MM.1S (cell line): ENCODE measurements at regions not wholly inside any gene's neighbourhood (a gene's known extent, or its start where the extent isn't known, plus 50 kb on each side); places are given as distances from the start of the nearest gene placed in this dataset.

Experiments
- EZH2 ChIP-seq: fragments of 300-600 bp; sonication (generic); optimal IDR thresholded peaks from 2 replicates; pipeline ENCODE3; 2017; ENCODE audit warnings: low read depth, mild to moderate bottlenecking, antibody characterized with exemption, low read length, mixed read lengths
- TF ChIP-seq, protein P1 (sequence below): fragments of 300-600 bp; sonication (generic); IDR thresholded peaks from 2 replicates; pipeline ENCODE4 v1.5.1; 2016; ENCODE audit warnings: antibody characterized with exemption, low read length, mixed read lengths

DNA sequence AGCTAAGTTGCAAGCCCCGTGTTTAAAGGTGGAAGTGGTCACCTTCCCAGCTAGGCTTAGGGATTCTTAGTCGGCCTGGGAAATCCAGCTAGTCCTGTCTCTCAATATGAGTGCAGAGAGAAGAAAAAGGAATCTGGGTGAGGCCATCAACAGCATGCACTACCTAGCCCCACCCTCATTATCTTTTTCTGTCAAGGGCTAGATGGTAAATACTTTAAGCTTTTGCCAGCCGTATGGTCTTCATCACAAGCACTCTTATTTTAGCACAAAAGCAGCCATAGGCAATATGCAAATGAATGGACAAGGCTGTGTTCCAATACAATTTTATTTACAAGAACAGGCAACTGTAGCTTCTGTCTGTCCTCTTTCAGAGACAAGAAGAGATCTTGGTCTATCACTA, 282.9 kb downstream of the ZNF674 start:
- TF ChIP-seq, protein P1, sequence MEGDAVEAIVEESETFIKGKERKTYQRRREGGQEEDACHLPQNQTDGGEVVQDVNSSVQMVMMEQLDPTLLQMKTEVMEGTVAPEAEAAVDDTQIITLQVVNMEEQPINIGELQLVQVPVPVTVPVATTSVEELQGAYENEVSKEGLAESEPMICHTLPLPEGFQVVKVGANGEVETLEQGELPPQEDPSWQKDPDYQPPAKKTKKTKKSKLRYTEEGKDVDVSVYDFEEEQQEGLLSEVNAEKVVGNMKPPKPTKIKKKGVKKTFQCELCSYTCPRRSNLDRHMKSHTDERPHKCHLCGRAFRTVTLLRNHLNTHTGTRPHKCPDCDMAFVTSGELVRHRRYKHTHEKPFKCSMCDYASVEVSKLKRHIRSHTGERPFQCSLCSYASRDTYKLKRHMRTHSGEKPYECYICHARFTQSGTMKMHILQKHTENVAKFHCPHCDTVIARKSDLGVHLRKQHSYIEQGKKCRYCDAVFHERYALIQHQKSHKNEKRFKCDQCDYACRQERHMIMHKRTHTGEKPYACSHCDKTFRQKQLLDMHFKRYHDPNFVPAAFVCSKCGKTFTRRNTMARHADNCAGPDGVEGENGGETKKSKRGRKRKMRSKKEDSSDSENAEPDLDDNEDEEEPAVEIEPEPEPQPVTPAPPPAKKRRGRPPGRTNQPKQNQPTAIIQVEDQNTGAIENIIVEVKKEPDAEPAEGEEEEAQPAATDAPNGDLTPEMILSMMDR, result no peak
- no peak for TF ChIP-seq EZH2
